B cell (primary cell): ENCODE measurements at regions not wholly inside any gene's neighbourhood (a gene's known extent, or its start where the extent isn't known, plus 50 kb on each side); places are given as distances from the start of the nearest gene placed in this dataset.

ENCODE experiments used
- ATAC-seq: fragments of 200-7000 bp; cut with Tn5 transposase; one replicate; pipeline ENCODE4 v1.10.0; 2021; ENCODE audit warnings: low read depth, mild to moderate bottlenecking, moderate number of reproducible peaks, moderate library complexity
- CTCF ChIA-PET: fragments of 350-600 bp; sonication (Branson Sonifier 250); formaldehyde crosslinking; loops from one replicate; lab custom pipeline; 2021; ENCODE audit warnings: antibody characterized with exemption, inconsistent platforms; lab: Charles Lee
- POLR2A ChIA-PET: fragments of 350-600 bp; sonication (Branson Sonifier 250); formaldehyde crosslinking; loops from one replicate; lab custom pipeline; 2021; ENCODE audit warnings: antibody characterized with exemption; lab: Charles Lee
- DNase-seq: peaks from one replicate; pipeline ENCODE4 v3.0.0; 2013
- H2AFZ ChIP-seq: 2 replicates; pipeline ENCODE4 v1.6.1; 2012; ENCODE audit warnings: mild to moderate bottlenecking, low read depth, low read length; ENCODE audit not compliant: insufficient read depth, poor library complexity, severe bottlenecking
- H3K27ac ChIP-seq, 2 donors: 1 replicate in 1 of 2; 2 replicates in 1 of 2; pipeline ENCODE4 v1.5.1; 2012 to 2013; ENCODE audit warnings: low read length in 2 of 2, mild to moderate bottlenecking in 2 of 2, moderate library complexity in 1 of 2
- H3K27me3 ChIP-seq, 4 experiments: fragments of 200-600 bp in 1 of 4; sonication (generic) in 1 of 4; replicated peaks in 1 of 4; 1 replicate in 2 of 4; 2 replicates in 2 of 4; pipeline versions ENCODE4 v1.6.1 to v1.7.0; 2013 to 2016; ENCODE audit warnings: low read length in 3 of 4, mild to moderate bottlenecking in 2 of 4, mixed read lengths in 1 of 4, moderate library complexity in 1 of 4; ENCODE audit not compliant: insufficient read depth in 4 of 4, control insufficient read depth in 3 of 4; ENCODE audit errors: control extremely low read depth in 1 of 4
- H3K36me3 ChIP-seq, 2 experiments: replicated peaks in 1 of 2; 1 replicate in 1 of 2; 2 replicates in 1 of 2; pipeline versions ENCODE4 v1.6.1 to v1.7.1; 2013; ENCODE audit warnings: low read length in 1 of 2; ENCODE audit not compliant: insufficient read depth in 2 of 2, control insufficient read depth in 1 of 2; ENCODE audit errors: control extremely low read depth in 1 of 2, extremely low read depth in 1 of 2
- H3K4me1 ChIP-seq, 2 donors: fragments of 200-600 bp in 1 of 2; sonication (generic) in 1 of 2; 1 replicate in 1 of 2; 2 replicates in 1 of 2; pipeline versions ENCODE4 v1.5.1 to v1.6.1; 2013 to 2017; ENCODE audit warnings: low read length in 2 of 2; ENCODE audit not compliant: control insufficient read depth in 2 of 2, insufficient read depth in 2 of 2
- H3K4me2 ChIP-seq: replicated peaks from 2 replicates; pipeline ENCODE3; 2012; ENCODE audit warnings: mild to moderate bottlenecking, low read depth, low read length; ENCODE audit not compliant: poor library complexity, severe bottlenecking
- H3K4me3 ChIP-seq, 5 experiments: fragments of 200-600 bp in 1 of 5; sonication (generic) in 1 of 5; 1 replicate in 3 of 5; 2 replicates in 2 of 5; pipeline versions ENCODE4 v1.5.1 to v1.7.0; 2011 to 2016; ENCODE audit warnings: low read length in 4 of 5, mild to moderate bottlenecking in 4 of 5, low read depth in 2 of 5, control low read depth in 1 of 5, moderate library complexity in 1 of 5; ENCODE audit not compliant: insufficient read depth in 1 of 5; ENCODE audit errors: control extremely low read depth in 1 of 5, extremely low read depth in 1 of 5
- H3K79me2 ChIP-seq: fragments of 200-600 bp; sonication (generic); one replicate; pipeline ENCODE4 v1.6.0; 2016; ENCODE audit warnings: low read length; ENCODE audit not compliant: control insufficient read depth, insufficient read depth
- H3K9ac ChIP-seq: fragments of 200-600 bp; sonication (generic); 2 replicates; pipeline ENCODE4 v1.6.1; 2017; ENCODE audit warnings: mild to moderate bottlenecking, low read length, moderate library complexity
- H3K9me3 ChIP-seq, 3 donors: one replicate each; pipeline versions ENCODE4 v1.6.1 to v1.7.1; 2013; ENCODE audit warnings: low read length in 2 of 3; ENCODE audit not compliant: control insufficient read depth in 2 of 3, insufficient read depth in 1 of 3; ENCODE audit errors: control extremely low read depth in 1 of 3
- H4K20me1 ChIP-seq: 2 replicates; pipeline ENCODE4 v1.6.0; 2012; ENCODE audit warnings: mild to moderate bottlenecking, low read length; ENCODE audit not compliant: insufficient read depth, control insufficient read depth, poor library complexity, severe bottlenecking
- H3K27ac Mint-ChIP-seq: one replicate; pipeline ENCODE4 v1.8.0; 2021; ENCODE audit warnings: mixed read lengths
- H3K27me3 Mint-ChIP-seq: one replicate; pipeline ENCODE4 v1.8.0; 2021; ENCODE audit warnings: mixed read lengths
- H3K4me1 Mint-ChIP-seq: one replicate; pipeline ENCODE4 v1.8.0; 2021; ENCODE audit warnings: mixed read lengths
- H3K4me3 Mint-ChIP-seq: one replicate; pipeline ENCODE4 v1.8.0; 2021; ENCODE audit warnings: mixed read lengths
- H3K9me3 Mint-ChIP-seq: one replicate; pipeline ENCODE4 v1.8.0; 2022; ENCODE audit warnings: mixed read lengths; ENCODE audit not compliant: insufficient read depth
- CTCF ChIP-seq: fragments of 200-600 bp; IDR thresholded peaks from one replicate; pipeline ENCODE4 v1.8.0; 2022; ENCODE audit warnings: antibody characterized with exemption, mild to moderate bottlenecking
- EZH2 ChIP-seq: IDR thresholded peaks from 2 replicates; pipeline ENCODE4 v1.6.1; 2012; ENCODE audit warnings: borderline replicate concordance, low read depth, mild to moderate bottlenecking, moderate library complexity, low read length; ENCODE audit not compliant: insufficient read depth, poor library complexity, severe bottlenecking
- WGBS: methylation state at CpG from one replicate; pipeline ENCODE4 v1.1.5; 2013; ENCODE audit warnings: missing lambda C conversion rate; ENCODE audit not compliant: insufficient coverage; 5-methylcytosine and 5-hydroxymethylcytosine counted together
- intact Hi-C: fragments of 100-400 bp; cut with micrococcal nuclease; formaldehyde crosslinking; loops from one replicate; pipeline ENCODE4 v1.10.0; 2022

GRCh38 chr1:198923993-198924392 lies 285.2 kb downstream of the PTPRC start:
- H3K27me3 ChIP-seq = no peaks in the 10 kb centered on the region
- no peak overlapping the region for H3K27ac Mint-ChIP-seq
- H3K9me3 ChIP-seq = no peaks in the 10 kb centered on the region
- no peaks in the 10 kb centered on the region for H3K27me3 Mint-ChIP-seq
- DNase-seq (no peak), ATAC-seq (no peak)
- H3K9ac ChIP-seq = no peak overlapping the region
- ChIA-PET CTCF (no interaction called here), POLR2A (no interaction called here)
- H3K4me1 ChIP-seq = peaks cover 19 to 29% of the 10 kb centered on the region in 2 donors
- peaks cover 9% of the 10 kb centered on the region for H3K79me2 ChIP-seq
- H3K4me3 ChIP-seq = no peak overlapping the region
- WGBS = no CpG with 5 or more reads among the region's 1 CpG
- H4K20me1 ChIP-seq = no peaks in the 10 kb centered on the region
- H3K4me2 ChIP-seq = no peak overlapping the region
- no peak overlapping the region for H2AFZ ChIP-seq
- H3K36me3 ChIP-seq = no peaks in the 10 kb centered on the region
- no peak overlapping the region for H3K4me3 Mint-ChIP-seq
- H3K27ac ChIP-seq = no peak overlapping the region
- no peaks in the 10 kb centered on the region for H3K9me3 Mint-ChIP-seq
- H3K4me1 Mint-ChIP-seq = peaks cover 47% of the 10 kb centered on the region
- no peak for TF ChIP-seq EZH2
- TF ChIP-seq CTCF = no peak
- intact Hi-C loops = loop anchor here (2.0 kb wide), 1 partner anchor 13 kb away; no protein-coding TSS in a partner anchor

GRCh38 chr1:198925567-198925966 lies 286.7 kb downstream of the PTPRC start:
- Histone ChIP-seq H3K9ac (no peak overlapping the region), H3K4me3 (no peak overlapping the region), H3K4me2 (no peak overlapping the region), H3K36me3 (no peaks in the 10 kb centered on the region), H3K9me3 (no peaks in the 10 kb centered on the region), H3K27ac (no peak overlapping the region), H3K4me1 (peaks cover 19 to 30% of the 10 kb centered on the region in 2 donors), H3K79me2 (peaks cover 22% of the 10 kb centered on the region), H4K20me1 (no peaks in the 10 kb centered on the region), H2AFZ (no peak overlapping the region), H3K27me3 (no peaks in the 10 kb centered on the region)
- Mint-ChIP-seq H3K27ac (no peak overlapping the region), H3K27me3 (no peaks in the 10 kb centered on the region), H3K9me3 (no peaks in the 10 kb centered on the region), H3K4me3 (no peak overlapping the region), H3K4me1 (peaks cover 45% of the 10 kb centered on the region)
- ATAC-seq = no peak
- intact Hi-C loops = no loop called here
- POLR2A ChIA-PET = no interaction called here
- DNase-seq = no peak
- TF ChIP-seq EZH2 = no peak
- TF ChIP-seq CTCF = no peak
- CTCF ChIA-PET = interaction anchor here (0.9 kb wide), 1 partner anchor 188 kb away, joined by 3 read pairs; no protein-coding TSS in a partner anchor
